CD4-positive, alpha-beta T cell treated with Interleukin-15 for 1 hour (primary cell): ENCODE measurements at regions not wholly inside any gene's neighbourhood (a gene's known extent, or its start where the extent isn't known, plus 50 kb on each side); places are given as distances from the start of the nearest gene placed in this dataset.

Experiments
- DNase-seq: peaks from one replicate; pipeline ENCODE4 v3.0.0-alpha.2; 2020

- no peak for DNase-seq
These were observed 159.4 kb downstream of the ASB1 start for GRCh38 chr2:238585836-238586821.

- no peak for DNase-seq
These were observed 160.4 kb downstream of the ASB1 start for GRCh38 chr2:238586931-238587775.

- no peak for DNase-seq
These were observed 161.3 kb downstream of the ASB1 start for GRCh38 chr2:238587776-238588660.

- DNase-seq = no peak
These were observed 163.1 kb downstream of the ASB1 start for GRCh38 chr2:238589591-238590460.

GRCh38 chr2:238591732-238592131 is 165.0 kb downstream of the ASB1 start:
- no peak for DNase-seq

GRCh38 chr2:238593236-238593635 is 166.5 kb downstream of the ASB1 start:
- no peak for DNase-seq

GRCh38 chr2:238593678-238594077 is 167.0 kb downstream of the ASB1 start:
- DNase-seq = no peak

GRCh38 chr2:238594796-238595749 is 168.3 kb downstream of the ASB1 start:
- DNase-seq = no peak

- DNase-seq = no peak
These were observed 169.2 kb downstream of the ASB1 start for GRCh38 chr2:238595750-238596570.

GRCh38 chr2:238596571-238597551 is 170.1 kb downstream of the ASB1 start:
- DNase-seq = no peak

GRCh38 chr2:238597638-238598528 is 171.2 kb downstream of the ASB1 start:
- no peak for DNase-seq

GRCh38 chr2:238598802-238599530 is 172.2 kb downstream of the ASB1 start:
- DNase-seq = no peak

GRCh38 chr2:238599549-238600505 is 173.1 kb downstream of the ASB1 start:
- DNase-seq = no peak

- DNase-seq = no peak
These were observed 174.0 kb downstream of the ASB1 start for GRCh38 chr2:238600506-238601432.
